C1 segment of cervical spinal cord (tissue), 14 donors: ENCODE measurements at regions not wholly inside any gene's neighbourhood (a gene's known extent, or its start where the extent isn't known, plus 50 kb on each side); places are given as distances from the start of the nearest gene placed in this dataset.

Experiments used
- DNase-seq, 14 donors: peaks; one replicate each; lab custom pipeline; 2025; lab: John Stamatoyannopoulos, UW

DNA sequence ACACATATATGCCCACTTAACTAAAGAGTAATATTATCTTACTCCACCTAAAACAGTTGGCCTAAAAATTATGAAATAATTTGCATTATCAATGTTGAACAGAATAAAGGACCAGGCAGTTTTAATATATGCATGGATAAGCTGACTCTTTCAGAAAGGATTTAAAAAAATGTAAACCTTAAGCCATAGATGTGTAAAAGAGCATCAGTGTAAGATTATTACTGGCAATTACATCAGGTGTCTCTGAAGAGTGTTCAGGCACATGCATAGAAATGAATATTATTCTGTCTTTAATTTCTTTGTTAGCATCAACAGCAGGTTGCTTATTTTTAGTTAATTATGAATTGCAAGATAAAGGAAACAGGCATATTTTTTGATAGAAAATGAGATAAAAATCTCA, 1353.8 kb downstream of the C4orf33 start:
- no peak for DNase-seq

DNA sequence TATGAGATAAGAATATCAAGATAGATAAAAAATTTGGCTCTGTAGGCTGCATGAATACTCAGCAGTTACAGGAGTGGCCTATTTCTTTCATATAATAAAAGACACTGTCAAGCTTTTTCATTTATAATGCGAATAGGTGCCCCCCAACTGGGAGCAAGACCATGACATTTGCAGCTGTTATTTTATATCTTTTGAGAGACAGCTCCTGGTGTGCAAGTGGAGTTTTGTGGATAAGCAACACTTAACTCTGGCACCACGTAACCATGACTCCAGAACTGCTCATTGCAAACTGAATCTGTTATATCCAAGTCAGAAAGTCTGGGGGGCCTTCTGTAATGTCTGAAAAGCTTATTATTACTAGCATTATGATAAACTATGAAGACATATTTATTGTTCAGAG, 1372.4 kb downstream of the C4orf33 start:
- no peak for DNase-seq

DNA sequence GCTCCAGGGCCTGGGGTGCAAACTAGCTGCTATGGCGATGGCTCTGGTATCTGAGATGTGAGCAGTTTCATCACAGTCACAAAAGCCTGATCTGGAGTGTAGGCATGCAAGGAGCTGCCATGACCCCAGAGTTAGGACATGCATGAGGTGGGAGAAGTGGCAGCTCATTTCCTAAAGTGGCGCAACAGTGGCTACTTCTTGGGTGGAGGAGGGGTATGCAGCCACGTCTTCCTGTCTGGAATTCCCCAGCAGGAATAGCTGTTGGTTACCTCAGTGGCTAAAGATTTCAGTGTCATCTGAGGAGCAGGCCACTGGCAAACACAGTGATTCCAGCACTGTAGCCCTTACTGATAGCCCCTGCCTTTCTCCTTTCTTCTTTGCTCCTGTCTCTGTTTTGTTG, 1382.5 kb downstream of the C4orf33 start:
- DNase-seq, result no peak

DNA sequence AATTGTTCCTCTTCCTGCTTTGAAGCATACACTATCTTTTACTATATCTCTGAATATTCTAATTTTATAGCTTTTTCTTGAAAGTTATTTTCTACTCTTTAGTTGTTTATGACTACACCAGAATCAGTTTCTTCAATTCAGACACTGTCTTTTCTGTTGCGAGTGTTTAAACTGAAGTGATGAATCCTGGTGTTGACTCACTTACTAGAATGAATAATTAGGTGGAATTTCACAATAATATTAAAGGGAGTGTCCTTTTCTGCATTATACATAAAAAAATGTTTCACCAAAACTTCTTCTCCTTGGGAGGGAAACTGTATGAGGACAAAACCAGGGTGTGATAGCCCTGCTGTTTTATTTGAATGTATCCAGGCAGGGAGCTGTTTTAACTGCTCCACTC, 1383.1 kb downstream of the C4orf33 start:
- DNase-seq, result no peak

DNA sequence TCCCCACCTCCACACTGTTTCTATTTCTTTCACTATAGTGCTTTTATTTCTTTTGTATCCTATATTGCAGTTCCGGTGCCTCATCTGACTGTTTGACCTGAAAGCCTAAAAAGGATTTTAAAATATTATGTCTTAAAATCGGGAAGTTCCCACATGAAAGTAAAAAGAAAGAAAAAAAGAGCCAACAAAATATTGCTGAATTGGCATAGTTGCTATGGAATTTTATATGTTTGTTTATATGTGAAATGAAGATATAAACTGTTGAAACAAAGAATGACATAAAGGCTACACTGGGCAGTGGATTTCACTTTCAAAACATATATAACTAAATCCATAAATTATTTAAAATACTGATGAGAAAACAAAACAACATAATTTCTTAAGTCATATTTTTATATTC, 1383.7 kb downstream of the C4orf33 start:
- DNase-seq, result no peak

DNA sequence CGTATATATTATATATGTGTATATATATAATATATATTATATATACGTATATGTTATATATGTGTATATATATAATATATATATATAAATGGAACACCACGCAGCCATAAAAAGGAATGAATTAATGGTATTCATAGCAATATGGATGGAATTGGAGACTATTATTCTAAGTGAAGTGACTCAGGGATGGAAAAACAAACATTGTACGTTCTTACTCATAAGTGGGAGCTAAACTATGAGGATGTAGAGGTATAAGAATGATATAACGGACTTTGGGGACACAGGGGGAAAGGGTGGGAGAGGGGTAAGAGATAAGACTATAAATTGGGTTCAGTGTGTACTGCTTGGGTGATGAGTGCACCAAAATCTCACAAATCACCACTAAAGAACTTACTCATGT, 1388.9 kb downstream of the C4orf33 start:
- no peak for DNase-seq

- DNase-seq, result no peak
Measured at GRCh38 chr4:130485371-130485770, 1389.4 kb downstream of the C4orf33 start.

DNA sequence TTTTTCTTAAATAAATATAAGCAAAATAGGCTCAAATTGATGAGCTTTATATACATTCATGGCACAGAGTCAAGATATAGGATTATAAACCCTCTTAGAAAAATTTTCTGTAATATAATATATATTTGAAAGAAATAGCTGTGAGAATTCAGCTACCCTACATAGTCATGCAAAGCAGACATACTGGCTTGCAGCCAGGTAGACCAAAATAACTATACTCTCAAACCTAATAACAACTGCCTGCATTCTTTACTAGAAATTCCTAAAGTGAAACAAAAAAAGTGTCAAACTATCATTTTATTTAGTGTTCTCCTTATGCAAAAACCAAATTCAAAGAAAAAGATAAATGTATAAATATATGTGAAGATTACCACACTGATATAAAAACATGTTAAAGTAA, 1390.2 kb downstream of the C4orf33 start:
- no peak for DNase-seq

DNA sequence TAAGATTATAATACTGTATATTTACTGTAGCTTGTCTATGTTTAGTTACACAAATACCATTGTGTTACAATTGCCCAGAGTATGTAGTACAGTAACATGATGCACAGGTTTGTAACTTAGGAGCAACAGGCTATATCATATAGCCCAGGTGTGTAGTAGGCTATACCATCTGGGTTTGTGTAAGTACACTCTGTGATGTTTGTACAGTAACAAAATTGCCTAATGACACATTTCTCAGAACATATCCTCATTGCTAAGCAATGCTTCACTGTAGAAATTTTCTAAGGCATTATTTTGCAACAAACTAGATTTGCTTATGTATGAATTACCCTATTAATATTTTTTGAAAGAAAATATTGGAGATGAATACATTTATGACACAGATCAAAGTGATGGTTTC, 1390.9 kb downstream of the C4orf33 start:
- DNase-seq, result no peak

DNA sequence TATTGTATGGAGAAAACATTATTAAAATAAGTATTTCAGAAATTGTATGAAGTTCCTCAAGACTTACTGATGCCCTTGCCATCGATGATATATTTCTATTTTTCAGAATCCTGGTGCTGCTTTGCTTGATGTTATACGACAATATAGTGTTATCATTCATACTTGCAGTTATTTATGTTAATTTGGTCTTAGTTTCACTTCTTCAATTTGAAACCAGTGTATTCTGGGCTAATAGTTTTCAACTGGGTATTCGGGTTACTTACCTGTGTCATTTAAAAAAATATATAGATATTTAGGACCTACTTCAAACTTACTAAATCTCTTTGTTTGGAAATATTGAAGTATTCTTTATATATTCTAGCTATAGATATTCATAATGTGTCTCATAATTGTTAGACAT, 1414.7 kb downstream of the C4orf33 start:
- DNase-seq, result no peak

DNA sequence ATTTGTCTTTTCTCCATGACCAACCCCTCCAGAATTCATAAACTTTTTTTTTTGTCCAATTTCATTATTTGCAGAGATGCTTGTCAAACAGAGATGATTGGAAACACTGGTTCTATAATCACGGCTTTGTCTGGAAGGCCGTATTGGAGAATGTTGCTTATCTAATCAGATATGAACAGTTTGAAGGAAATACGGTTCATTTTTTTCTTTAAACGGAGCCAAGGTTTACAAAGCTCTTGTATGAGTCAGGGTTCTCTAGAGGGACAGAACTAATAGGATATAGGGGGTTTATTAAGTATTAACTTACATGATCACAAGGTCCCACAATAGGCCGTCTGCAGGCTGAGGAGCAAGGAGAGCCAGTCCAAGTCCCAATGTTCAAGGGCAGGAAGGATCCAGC, 1415.8 kb downstream of the C4orf33 start:
- no peak for DNase-seq

DNA sequence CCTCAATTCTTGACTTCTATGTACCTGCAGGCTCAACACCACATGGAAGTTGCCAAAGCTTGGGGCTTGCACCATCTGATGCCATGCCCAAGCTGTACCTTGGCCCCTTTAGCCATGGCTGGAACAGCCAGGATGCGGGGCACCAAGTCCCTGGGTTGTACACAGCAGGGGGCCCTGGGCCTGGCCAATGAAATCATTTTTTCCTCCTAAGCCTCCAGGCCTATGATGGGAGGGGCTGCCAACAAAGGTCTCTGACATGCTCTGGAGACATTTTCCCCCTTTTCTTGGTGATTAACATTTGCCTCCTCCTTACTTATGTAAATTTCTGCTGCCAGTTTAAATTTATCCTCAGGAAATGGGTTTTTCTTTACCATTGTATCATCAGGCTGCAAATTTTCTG, 1428.1 kb downstream of the C4orf33 start:
- no peak for DNase-seq

- no peak for DNase-seq
Measured at GRCh38 chr4:130530505-130530904, 1434.6 kb downstream of the C4orf33 start.

GRCh38 chr4:130534651-130535050, 1438.7 kb downstream of the C4orf33 start:
- DNase-seq, result no peak

- DNase-seq, result no peak
Measured at GRCh38 chr4:130542953-130543352, 1447.0 kb downstream of the C4orf33 start.

DNA sequence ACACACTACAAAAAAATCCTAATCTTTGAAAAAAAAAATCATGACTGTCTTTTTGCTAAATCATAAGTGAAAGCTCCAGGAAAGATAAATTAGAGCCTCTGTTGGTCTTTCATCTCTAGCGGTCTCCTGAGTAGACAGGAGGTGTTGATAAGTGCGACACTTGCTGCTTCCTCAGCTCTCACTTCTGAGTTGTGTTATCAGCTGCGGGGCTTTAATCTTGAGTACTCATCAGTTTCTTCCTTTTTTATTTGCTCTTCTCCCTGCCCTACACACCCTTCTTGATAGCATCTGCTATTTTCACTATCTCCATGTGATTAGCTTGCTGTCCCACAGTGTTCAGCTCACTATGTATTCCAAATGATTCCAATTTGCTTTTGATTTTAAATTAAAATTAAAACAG, 1449.2 kb downstream of the C4orf33 start:
- no peak for DNase-seq

- DNase-seq, result no peak
Measured at GRCh38 chr4:130545596-130545995, 1449.6 kb downstream of the C4orf33 start.

GRCh38 chr4:130559268-130559667, 1463.3 kb downstream of the C4orf33 start:
- DNase-seq, result no peak

- peak in 10 of 14 donors; percentile 2 to 34 (median 19) for DNase-seq
Measured at GRCh38 chr4:130563185-130563888, 1467.4 kb downstream of the C4orf33 start.

GRCh38 chr4:130563889-130564418, 1468.0 kb downstream of the C4orf33 start:
- DNase-seq, result no peak

- no peak for DNase-seq
Measured at GRCh38 chr4:130568746-130569145, 1472.8 kb downstream of the C4orf33 start.

DNA sequence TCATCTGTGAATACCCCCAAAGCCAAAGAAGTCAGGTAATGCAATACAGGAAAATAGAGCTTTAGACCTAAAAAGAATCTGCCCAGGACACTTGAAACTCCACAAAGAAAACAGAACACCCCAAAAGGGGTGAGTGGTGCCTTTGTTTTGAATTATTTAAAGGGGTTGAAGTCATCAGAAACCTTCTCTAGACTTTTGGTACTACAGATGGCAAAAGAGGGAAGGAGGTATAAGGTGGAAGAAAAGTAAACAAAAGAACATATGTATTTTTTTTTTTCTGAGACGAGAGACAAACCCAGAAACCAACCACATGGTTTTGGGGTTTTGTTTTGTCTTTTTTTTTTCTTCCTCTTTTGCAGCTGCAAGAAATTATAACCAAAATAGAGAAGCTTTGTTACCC, 1477.8 kb downstream of the C4orf33 start:
- no peak for DNase-seq

GRCh38 chr4:130574215-130574614, 1478.3 kb downstream of the C4orf33 start:
- DNase-seq, result no peak

- no peak for DNase-seq
Measured at GRCh38 chr4:130576218-130576617, 1480.3 kb downstream of the C4orf33 start.
